CD14-positive monocyte (primary cell): ENCODE measurements at regions not wholly inside any gene's neighbourhood (a gene's known extent, or its start where the extent isn't known, plus 50 kb on each side); places are given as distances from the start of the nearest gene placed in this dataset.

Experiments
- DNase-seq, 3 donors: peaks; one replicate each; pipeline ENCODE4 v3.0.0-alpha.2; 2011 to 2022
- H2AFZ ChIP-seq: 2 replicates; pipeline ENCODE4 v1.6.0; 2012; ENCODE audit warnings: mild to moderate bottlenecking, low read depth, low read length, inconsistent platforms; ENCODE audit not compliant: insufficient read depth, poor library complexity, severe bottlenecking
- H3K27ac ChIP-seq, 2 donors: 1 replicate in 1 of 2; 2 replicates in 1 of 2; pipeline ENCODE4 v1.5.1; 2012 to 2013; ENCODE audit warnings: low read length in 2 of 2, control low read depth in 1 of 2, inconsistent platforms in 1 of 2, low read depth in 1 of 2, mild to moderate bottlenecking in 1 of 2
- H3K27me3 ChIP-seq, 2 donors: one replicate each; pipeline versions ENCODE4 v1.6.0 to v1.6.1; 2011 to 2013; ENCODE audit warnings: low read length in 2 of 2; ENCODE audit not compliant: control insufficient read depth in 2 of 2, insufficient read depth in 2 of 2
- H3K36me3 ChIP-seq, 2 donors: replicated peaks in 1 of 2; 1 replicate in 1 of 2; 2 replicates in 1 of 2; pipeline versions ENCODE4 v1.5.1 to v1.6.1; 2012 to 2013; ENCODE audit warnings: low read length in 2 of 2, control low read depth in 1 of 2, inconsistent platforms in 1 of 2, mild to moderate bottlenecking in 1 of 2; ENCODE audit not compliant: insufficient read depth in 2 of 2, control insufficient read depth in 1 of 2
- H3K4me1 ChIP-seq, 2 donors: 1 replicate in 1 of 2; 2 replicates in 1 of 2; pipeline versions ENCODE4 v1.5.1 to v1.6.1; 2012 to 2013; ENCODE audit warnings: low read length in 2 of 2, control low read depth in 1 of 2, inconsistent platforms in 1 of 2, mild to moderate bottlenecking in 1 of 2, moderate library complexity in 1 of 2; ENCODE audit not compliant: insufficient read depth in 2 of 2, control insufficient read depth in 1 of 2
- H3K4me2 ChIP-seq: replicated peaks from 2 replicates; pipeline ENCODE3; 2012; ENCODE audit warnings: low read length, moderate library complexity, mild to moderate bottlenecking; ENCODE audit not compliant: poor library complexity, severe bottlenecking; ENCODE audit errors: extremely low read depth
- H3K4me3 ChIP-seq, 3 experiments: fragments of 200-600 bp in 1 of 3; sonication (generic) in 1 of 3; replicated peaks in 1 of 3; 1 replicate in 2 of 3; 2 replicates in 1 of 3; pipeline ENCODE4 v1.5.1; 2011 to 2013; ENCODE audit warnings: low read length in 3 of 3, mild to moderate bottlenecking in 3 of 3, control low read depth in 2 of 3, low read depth in 2 of 3, inconsistent platforms in 1 of 3, moderate library complexity in 1 of 3
- H3K79me2 ChIP-seq: 2 replicates; pipeline ENCODE4 v1.6.0; 2012; ENCODE audit warnings: mild to moderate bottlenecking, control low read depth, inconsistent platforms, low read length, moderate library complexity; ENCODE audit not compliant: insufficient read depth
- H3K9ac ChIP-seq: 2 replicates; pipeline ENCODE4 v1.6.0; 2017; ENCODE audit warnings: low read length, mild to moderate bottlenecking; ENCODE audit not compliant: insufficient read depth, poor library complexity, severe bottlenecking
- H3K9me3 ChIP-seq, 2 donors: replicated peaks in 1 of 2; 1 replicate in 1 of 2; 2 replicates in 1 of 2; pipeline versions ENCODE4 v1.5.1 to v1.6.1; 2012 to 2013; ENCODE audit warnings: low read length in 2 of 2, control low read depth in 1 of 2; ENCODE audit not compliant: control insufficient read depth in 1 of 2, insufficient read depth in 1 of 2
- H4K20me1 ChIP-seq: 2 replicates; pipeline ENCODE4 v1.6.0; 2012; ENCODE audit warnings: mild to moderate bottlenecking, low read length, control low read depth, moderate library complexity; ENCODE audit not compliant: insufficient read depth
- H3K27ac Mint-ChIP-seq, 7 donors: one replicate each; pipeline ENCODE4 v1.8.0; 2020; ENCODE audit warnings: mild to moderate bottlenecking in 7 of 7, mixed read lengths in 7 of 7, moderate library complexity in 6 of 7, inconsistent platforms in 2 of 7
- H3K27me3 Mint-ChIP-seq, 3 donors: one replicate each; pipeline ENCODE4 v1.8.0; 2021 to 2022; ENCODE audit warnings: low read depth in 3 of 3, mild to moderate bottlenecking in 3 of 3, mixed read lengths in 3 of 3, moderate library complexity in 3 of 3, inconsistent platforms in 1 of 3
- H3K36me3 Mint-ChIP-seq, 2 donors: one replicate each; pipeline ENCODE4 v1.8.0; 2020; ENCODE audit warnings: mixed read lengths in 2 of 2, inconsistent platforms in 1 of 2, mild to moderate bottlenecking in 1 of 2
- H3K4me1 Mint-ChIP-seq: one replicate; pipeline ENCODE4 v1.8.0; 2020; ENCODE audit warnings: mild to moderate bottlenecking, mixed read lengths
- H3K4me3 Mint-ChIP-seq, 2 donors: one replicate each; pipeline ENCODE4 v1.8.0; 2020; ENCODE audit warnings: mild to moderate bottlenecking in 2 of 2, mixed read lengths in 2 of 2, moderate library complexity in 1 of 2
- H3K9me3 Mint-ChIP-seq, 7 donors: one replicate each; pipeline ENCODE4 v1.8.0; 2020 to 2022; ENCODE audit warnings: mixed read lengths in 7 of 7, mild to moderate bottlenecking in 6 of 7, moderate library complexity in 6 of 7, inconsistent platforms in 2 of 7
- CTCF ChIP-seq: fragments of 200-600 bp; IDR thresholded peaks from one replicate; pipeline ENCODE4 v1.8.0; 2022; ENCODE audit warnings: antibody characterized with exemption, mild to moderate bottlenecking
- WGBS: methylation state at CpG from one replicate; pipeline ENCODE4 v1.1.5; 2013; ENCODE audit warnings: missing lambda C conversion rate; ENCODE audit not compliant: insufficient coverage; 5-methylcytosine and 5-hydroxymethylcytosine counted together
- intact Hi-C, 2 donors: fragments of 100-400 bp; cut with micrococcal nuclease; formaldehyde crosslinking; loops; one replicate each; pipeline versions ENCODE4 v1.15.0 to v1.15.1; 2023

DNA sequence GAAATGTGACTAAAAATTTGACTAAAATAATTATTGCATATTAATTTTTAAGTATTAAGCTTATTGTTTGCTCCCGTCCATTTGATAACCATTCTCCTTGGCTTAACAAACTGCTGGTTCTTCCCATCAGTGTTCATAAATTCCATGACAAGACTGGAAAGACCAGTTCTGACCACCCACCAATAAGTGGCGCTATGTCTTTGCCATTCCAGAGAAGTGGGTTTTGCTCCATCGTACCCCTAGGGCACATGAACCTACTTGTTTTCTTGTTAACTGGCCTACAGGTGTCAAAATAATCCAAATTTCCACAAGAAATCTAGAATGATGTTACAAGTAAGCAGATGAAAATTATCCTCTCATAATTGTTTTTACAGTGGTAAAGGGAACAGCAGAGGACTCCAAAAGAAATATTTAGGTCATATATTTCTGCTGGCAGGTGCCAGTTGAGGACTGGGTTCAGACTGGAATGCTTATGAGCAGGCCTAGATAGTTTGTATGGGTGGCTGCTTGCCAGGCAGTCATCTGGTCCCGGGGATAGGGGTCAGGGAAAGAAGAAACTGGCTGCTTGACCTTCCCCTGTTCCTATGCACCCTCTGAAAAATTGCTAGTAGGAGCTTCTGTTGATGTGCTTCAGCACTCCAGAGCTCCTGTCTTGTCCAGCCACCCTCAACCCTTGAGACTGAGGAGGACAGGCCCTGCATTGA is 283.1 kb upstream of the ADAMTSL1 start:
- H3K9ac ChIP-seq: no peak overlapping the region
- no peak overlapping the region for H3K4me3 Mint-ChIP-seq
- H3K27me3 Mint-ChIP-seq: no peaks in the 10 kb centered on the region
- intact Hi-C loops: no loop called here
- no peak overlapping the region for H3K4me3 ChIP-seq
- H2AFZ ChIP-seq: no peak overlapping the region
- H3K9me3 ChIP-seq: no peaks in the 10 kb centered on the region
- DNase-seq: no peak
- H3K36me3 Mint-ChIP-seq: no peaks in the 10 kb centered on the region
- H3K4me1 Mint-ChIP-seq: no peaks in the 10 kb centered on the region
- no peaks in the 10 kb centered on the region for H4K20me1 ChIP-seq
- no peaks in the 10 kb centered on the region for H3K4me1 ChIP-seq
- H3K27ac Mint-ChIP-seq: no peak overlapping the region
- no peak for TF ChIP-seq CTCF
- no peaks in the 10 kb centered on the region for H3K79me2 ChIP-seq
- H3K9me3 Mint-ChIP-seq: no peaks in the 10 kb centered on the region
- H3K27me3 ChIP-seq: no peaks in the 10 kb centered on the region
- no peak overlapping the region for H3K27ac ChIP-seq
- 80% methylated on average over 3 of the region's 4 CpGs for WGBS
- H3K36me3 ChIP-seq: no peaks in the 10 kb centered on the region
- H3K4me2 ChIP-seq: no peak overlapping the region

DNA sequence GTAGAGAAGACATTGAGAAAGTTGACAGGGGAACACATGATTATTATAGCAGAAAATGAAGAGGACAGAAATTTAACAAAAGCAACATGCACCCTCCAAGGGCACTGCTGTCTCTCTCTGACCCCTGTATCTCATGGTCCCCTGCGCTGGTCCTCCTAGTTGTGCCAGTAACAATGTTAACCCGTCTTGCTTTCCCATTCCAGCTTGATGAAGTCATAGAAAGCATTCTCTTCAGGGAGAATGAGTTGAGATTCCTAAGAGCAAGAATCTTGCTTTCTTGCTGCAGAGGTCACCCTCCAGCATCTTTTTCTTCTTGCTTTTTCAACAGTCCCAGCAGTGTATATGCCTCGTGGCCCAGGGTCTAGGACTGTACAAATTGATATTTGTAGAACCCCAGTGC is 279.6 kb upstream of the ADAMTSL1 start:
- no peaks in the 10 kb centered on the region for H3K9me3 ChIP-seq
- Mint-ChIP-seq H3K27ac (no peak overlapping the region), H3K4me3 (no peak overlapping the region), H3K36me3 (no peaks in the 10 kb centered on the region), H3K9me3 (peaks cover 0 to 4% (median 1%) of the 10 kb centered on the region in 7 donors), H3K27me3 (no peaks in the 10 kb centered on the region), H3K4me1 (no peaks in the 10 kb centered on the region)
- H2AFZ ChIP-seq: no peak overlapping the region
- no peak overlapping the region for H3K4me2 ChIP-seq
- no peak overlapping the region for H3K4me3 ChIP-seq
- H4K20me1 ChIP-seq: no peaks in the 10 kb centered on the region
- 50% methylated on average over 1 of the region's 3 CpGs for WGBS
- no peaks in the 10 kb centered on the region for H3K36me3 ChIP-seq
- H3K79me2 ChIP-seq: no peaks in the 10 kb centered on the region
- no peak overlapping the region for H3K27ac ChIP-seq
- intact Hi-C loops: no loop called here
- no peaks in the 10 kb centered on the region for H3K27me3 ChIP-seq
- H3K9ac ChIP-seq: no peak overlapping the region
- H3K4me1 ChIP-seq: no peaks in the 10 kb centered on the region
- DNase-seq: no peak
- TF ChIP-seq CTCF: no peak
